ENCODE measurements at regions not wholly inside any gene's neighbourhood (a gene's known extent, or its start where the extent isn't known, plus 50 kb on each side); places are given as distances from the start of the nearest gene placed in this dataset.

- H2BK20ac ChIP-seq (ENCODE audit: low read depth, low read length), result no peak overlapping the region
- H3K9me1 ChIP-seq (ENCODE audit: insufficient read depth, low read length), result no peaks in the 10 kb centered on the region
- DNase-seq (no peak), ATAC-seq (ENCODE audit: low read depth) (no peak)
- no peak overlapping the region for H2BK120ac ChIP-seq (ENCODE audit: low read depth, low read length)
- H3K79me1 ChIP-seq (ENCODE audit: low read depth in 1 of 2, low read length in 2 of 2), result no peaks in the 10 kb centered on the region
- peaks cover 16% of the 10 kb centered on the region for H3K27me3 ChIP-seq (ENCODE audit: control insufficient read depth, insufficient read depth, low read length)
- H2AK5ac ChIP-seq (ENCODE audit: low read depth, low read length), result no peak overlapping the region
- H4K20me1 ChIP-seq (ENCODE audit: insufficient read depth, low read length), result no peaks in the 10 kb centered on the region
- no peaks in the 10 kb centered on the region; the same call in 1 of the 2 replicates for H3K9me3 ChIP-seq (ENCODE audit: control insufficient read depth, insufficient read depth, low read length)
- TF ChIP-seq RAD21 (IDR thresholded peaks at IDR 0.05; ENCODE audit: low read length) (no peak), CEBPB (IDR thresholded peaks at IDR 0.05; ENCODE audit: low read depth, low read length) (no peak), NFE2L2 (IDR thresholded peaks at IDR 0.05; ENCODE audit: low read depth, low read length) (no peak), MXI1 (IDR thresholded peaks at IDR 0.05; ENCODE audit: borderline replicate concordance, low read depth, low read length) (no peak), FOS (IDR thresholded peaks at IDR 0.05; ENCODE audit: low read depth, low read length) (no peak), RCOR1 (IDR thresholded peaks at IDR 0.05; ENCODE audit: insufficient replicate concordance, low read length) (no peak), CHD1 (IDR thresholded peaks at IDR 0.05; ENCODE audit: low read depth, low read length) (no peak), POLR2A (IDR thresholded peaks at IDR 0.05; ENCODE audit: low read depth, low read length) (no peak), ELK1 (IDR thresholded peaks at IDR 0.05; ENCODE audit: borderline replicate concordance, low read depth, low read length) (no peak), RFX5 (IDR thresholded peaks at IDR 0.05; ENCODE audit: low read depth, low read length) (no peak), MAZ (IDR thresholded peaks at IDR 0.05; ENCODE audit: borderline replicate concordance, low read depth, low read length) (no peak), CTCF (conservative IDR thresholded peaks at IDR 0.05; ENCODE audit: low read depth, low read length) (no peak), SMC3 (IDR thresholded peaks at IDR 0.05; ENCODE audit: low read depth, low read length) (no peak), BHLHE40 (IDR thresholded peaks at IDR 0.05; ENCODE audit: low read depth, low read length) (no peak), MAFK (IDR thresholded peaks at IDR 0.05; ENCODE audit: low read depth, low read length) (no peak)
- TF ChIP-seq, protein P1, sequence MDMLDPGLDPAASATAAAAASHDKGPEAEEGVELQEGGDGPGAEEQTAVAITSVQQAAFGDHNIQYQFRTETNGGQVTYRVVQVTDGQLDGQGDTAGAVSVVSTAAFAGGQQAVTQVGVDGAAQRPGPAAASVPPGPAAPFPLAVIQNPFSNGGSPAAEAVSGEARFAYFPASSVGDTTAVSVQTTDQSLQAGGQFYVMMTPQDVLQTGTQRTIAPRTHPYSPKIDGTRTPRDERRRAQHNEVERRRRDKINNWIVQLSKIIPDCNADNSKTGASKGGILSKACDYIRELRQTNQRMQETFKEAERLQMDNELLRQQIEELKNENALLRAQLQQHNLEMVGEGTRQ (IDR thresholded peaks at IDR 0.05; ENCODE audit: low read depth, low read length), result no peak
- H3K14ac ChIP-seq (replicated peaks; ENCODE audit: low read depth, low read length), result no peak overlapping the region
- H3K23ac ChIP-seq (ENCODE audit: low read depth, low read length), result no peak overlapping the region
- in situ Hi-C loops (cut with MboI; ENCODE audit: low sequenced_read_pairs) (no loop called here), intact Hi-C loops (cut with micrococcal nuclease) (no loop called here), dilution Hi-C loops (cut with HindIII; ENCODE audit: low sequenced_read_pairs, unreplicated experiment) (no loop called here)
- H3K4me3 ChIP-seq (ENCODE audit: insufficient read depth, low read depth, low read length), result no peak overlapping the region
- no peak overlapping the region for H2BK15ac ChIP-seq (ENCODE audit: low read depth, low read length)
- H4K91ac ChIP-seq (ENCODE audit: insufficient read depth, low read depth, low read length), result no peak overlapping the region
- H3K18ac ChIP-seq (ENCODE audit: low read depth, low read length), result no peak overlapping the region
- no TSS peak for BruUV-seq (replicated peaks)
- no peak overlapping the region for H4K5ac ChIP-seq (ENCODE audit: low read depth, low read length)
- ChIA-PET CTCF (no interaction called here), POLR2A (ENCODE audit: unreplicated experiment) (no interaction called here)
- no peaks in the 10 kb centered on the region for H3K36me3 ChIP-seq (ENCODE audit: control insufficient read depth, insufficient read depth, low read length)
- H3K4ac ChIP-seq (ENCODE audit: low read depth, low read length), result no peak overlapping the region
- H2BK5ac ChIP-seq (ENCODE audit: low read depth, low read length, poor library complexity, severe bottlenecking), result no peak overlapping the region
- H3K4me2 ChIP-seq (ENCODE audit: low read depth, low read length), result no peak overlapping the region
- WGBS, 2 experiments (ENCODE audit: extremely low coverage in 2 of 2, insufficient read length in 1 of 2), result 0% methylated on average over 1 of the region's 5 CpGs; no CpG with 5 or more reads in 1 of the 2 experiments
- H3K4me1 ChIP-seq (ENCODE audit: control insufficient read depth, insufficient read depth, low read length), result no peaks in the 10 kb centered on the region
- no peak overlapping the region for H3K9ac ChIP-seq (ENCODE audit: low read depth, low read length)
- no peak overlapping the region for H3K56ac ChIP-seq (ENCODE audit: extremely low read depth, insufficient read depth, low read length)
- no peak overlapping the region for H2AFZ ChIP-seq (replicated peaks; ENCODE audit: low read length, poor library complexity)
- no peak overlapping the region for H3K27ac ChIP-seq (ENCODE audit: insufficient read depth, low read length)
- no peak overlapping the region for H4K8ac ChIP-seq (ENCODE audit: low read depth in 2 of 2, low read length in 2 of 2)
- no peak overlapping the region for H2AK9ac ChIP-seq (replicated peaks; ENCODE audit: low read depth, low read length, poor library complexity)
Observed at GRCh38 chrX:39458779-39459178, 639.0 kb downstream of the BCOR start.

Measured in IMR-90 (cell line).